ENCODE measurements at regions not wholly inside any gene's neighbourhood (a gene's known extent, or its start where the extent isn't known, plus 50 kb on each side); places are given as distances from the start of the nearest gene placed in this dataset.

DNA sequence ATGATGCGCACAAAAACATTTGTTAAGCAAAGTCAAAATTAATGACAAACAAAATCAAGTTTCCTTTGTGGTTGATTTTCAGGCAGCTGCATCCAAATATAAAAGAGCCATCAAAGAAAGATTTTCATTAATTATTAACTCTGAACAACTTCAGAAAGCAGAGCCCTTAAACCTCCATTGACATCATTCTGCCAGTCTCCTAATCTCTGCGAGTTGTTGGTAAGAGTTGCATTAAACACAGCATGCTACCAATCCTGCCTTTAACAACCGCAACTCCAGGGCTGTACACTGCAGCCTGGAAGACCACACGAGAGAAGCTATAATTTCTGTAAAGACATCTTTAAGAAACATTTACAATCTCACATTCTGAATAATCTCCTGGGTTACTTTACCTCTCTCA lies 204.6 kb downstream of the NR2F2 start:
- TF ChIP-seq NFRKB (IDR thresholded peaks at IDR 0.05) (no peak), ARNT (IDR thresholded peaks at IDR 0.05) (no peak), TARDBP (IDR thresholded peaks at IDR 0.05) (no peak), FOXM1 (IDR thresholded peaks at IDR 0.05; ENCODE audit: borderline replicate concordance) (no peak), FOXK2 (IDR thresholded peaks at IDR 0.05) (no peak), BHLHE40 (IDR thresholded peaks at IDR 0.05; ENCODE audit: borderline replicate concordance) (no peak), SP1 (IDR thresholded peaks at IDR 0.05) (no peak), SUZ12 (IDR thresholded peaks at IDR 0.05) (no peak)

Measured in HEK293T (cell line).